ENCODE measurements at regions not wholly inside any gene's neighbourhood (a gene's known extent, or its start where the extent isn't known, plus 50 kb on each side); places are given as distances from the start of the nearest gene placed in this dataset.

DNA sequence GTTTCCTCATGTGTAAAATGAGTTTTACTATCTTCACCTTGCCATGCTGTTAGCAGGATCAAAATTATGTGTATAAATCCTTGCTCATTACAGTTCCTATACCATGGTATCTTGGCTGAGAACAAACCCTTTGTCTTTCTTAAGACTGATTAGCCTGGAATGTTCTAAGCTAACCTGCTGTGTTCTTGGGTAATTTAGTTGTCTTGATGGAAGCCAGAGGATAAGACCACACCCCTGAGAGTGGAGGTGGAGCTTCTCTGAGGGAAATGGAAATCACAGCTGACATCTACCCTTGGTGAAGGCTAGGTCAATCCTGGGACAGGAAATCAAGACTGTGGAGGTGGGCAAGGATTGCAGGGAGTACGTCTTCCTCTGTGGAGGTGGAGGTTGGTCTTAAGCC is 206.1 kb upstream of the ARHGAP20 start:
- DNase-seq (ENCODE audit: low read depth): no peak
- Histone ChIP-seq H3K36me3 (ENCODE audit: control insufficient read depth, insufficient read depth, low read length) (no peaks in the 10 kb centered on the region), H3K4me3 (ENCODE audit: low read depth, low read length) (no peak overlapping the region), H3K27me3 (ENCODE audit: control insufficient read depth, insufficient read depth, low read length) (no peaks in the 10 kb centered on the region)
- TF ChIP-seq, protein P1, sequence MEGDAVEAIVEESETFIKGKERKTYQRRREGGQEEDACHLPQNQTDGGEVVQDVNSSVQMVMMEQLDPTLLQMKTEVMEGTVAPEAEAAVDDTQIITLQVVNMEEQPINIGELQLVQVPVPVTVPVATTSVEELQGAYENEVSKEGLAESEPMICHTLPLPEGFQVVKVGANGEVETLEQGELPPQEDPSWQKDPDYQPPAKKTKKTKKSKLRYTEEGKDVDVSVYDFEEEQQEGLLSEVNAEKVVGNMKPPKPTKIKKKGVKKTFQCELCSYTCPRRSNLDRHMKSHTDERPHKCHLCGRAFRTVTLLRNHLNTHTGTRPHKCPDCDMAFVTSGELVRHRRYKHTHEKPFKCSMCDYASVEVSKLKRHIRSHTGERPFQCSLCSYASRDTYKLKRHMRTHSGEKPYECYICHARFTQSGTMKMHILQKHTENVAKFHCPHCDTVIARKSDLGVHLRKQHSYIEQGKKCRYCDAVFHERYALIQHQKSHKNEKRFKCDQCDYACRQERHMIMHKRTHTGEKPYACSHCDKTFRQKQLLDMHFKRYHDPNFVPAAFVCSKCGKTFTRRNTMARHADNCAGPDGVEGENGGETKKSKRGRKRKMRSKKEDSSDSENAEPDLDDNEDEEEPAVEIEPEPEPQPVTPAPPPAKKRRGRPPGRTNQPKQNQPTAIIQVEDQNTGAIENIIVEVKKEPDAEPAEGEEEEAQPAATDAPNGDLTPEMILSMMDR (IDR thresholded peaks at IDR 0.05; ENCODE audit: insufficient read depth, low read length, poor library complexity, severe bottlenecking): no peak

DNA sequence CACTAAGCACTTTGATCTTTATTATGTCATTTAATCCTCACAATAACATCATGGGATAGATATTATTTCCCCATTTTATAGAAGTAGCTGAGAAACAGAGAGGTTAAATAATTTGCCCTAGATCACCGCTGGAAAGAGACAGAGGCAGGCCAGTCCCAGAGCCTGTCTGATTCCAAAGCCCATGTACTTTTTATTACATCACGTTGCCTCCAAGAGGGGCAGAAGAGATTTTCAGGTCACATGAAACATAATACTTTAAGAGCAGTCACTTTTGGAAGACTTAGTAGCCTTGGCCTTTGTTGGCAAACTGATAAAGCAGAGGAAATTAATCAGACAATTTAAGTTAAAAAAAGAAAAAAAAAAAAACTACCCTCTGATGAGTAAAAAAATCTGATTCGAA is 200.2 kb upstream of the ARHGAP20 start:
- Histone ChIP-seq H3K4me3 (ENCODE audit: low read depth, low read length) (no peak overlapping the region), H3K36me3 (ENCODE audit: control insufficient read depth, insufficient read depth, low read length) (no peaks in the 10 kb centered on the region), H3K27me3 (ENCODE audit: control insufficient read depth, insufficient read depth, low read length) (no peaks in the 10 kb centered on the region)
- TF ChIP-seq, protein P1 (IDR thresholded peaks at IDR 0.05; ENCODE audit: insufficient read depth, low read length, poor library complexity, severe bottlenecking): no peak
- DNase-seq (ENCODE audit: low read depth): no peak

DNA sequence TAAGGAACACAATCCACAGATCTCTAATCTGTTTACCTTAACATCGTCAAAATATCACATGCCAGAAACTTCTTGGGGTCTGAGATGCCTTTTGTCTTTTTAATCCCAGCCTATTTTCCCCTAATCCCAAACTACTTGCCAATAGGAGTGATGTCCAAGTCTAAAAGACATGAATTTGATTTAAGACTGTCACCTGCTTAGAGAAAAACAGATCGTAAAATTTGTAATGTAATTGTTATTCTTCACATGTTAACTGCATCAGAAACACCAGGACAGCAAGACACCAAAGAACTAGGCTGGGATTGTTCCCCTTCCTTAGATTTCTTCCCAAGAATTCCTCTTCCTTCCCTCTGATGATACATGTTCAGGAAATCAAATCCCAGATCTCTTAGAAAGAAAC is 198.1 kb upstream of the ARHGAP20 start:
- TF ChIP-seq, protein P1 (IDR thresholded peaks at IDR 0.05; ENCODE audit: insufficient read depth, low read length, poor library complexity, severe bottlenecking): no peak
- no peak for DNase-seq (ENCODE audit: low read depth)
- no peaks in the 10 kb centered on the region for H3K36me3 ChIP-seq (ENCODE audit: control insufficient read depth, insufficient read depth, low read length)
- H3K27me3 ChIP-seq (ENCODE audit: control insufficient read depth, insufficient read depth, low read length): no peaks in the 10 kb centered on the region
- H3K4me3 ChIP-seq (ENCODE audit: low read depth, low read length): no peak overlapping the region

DNA sequence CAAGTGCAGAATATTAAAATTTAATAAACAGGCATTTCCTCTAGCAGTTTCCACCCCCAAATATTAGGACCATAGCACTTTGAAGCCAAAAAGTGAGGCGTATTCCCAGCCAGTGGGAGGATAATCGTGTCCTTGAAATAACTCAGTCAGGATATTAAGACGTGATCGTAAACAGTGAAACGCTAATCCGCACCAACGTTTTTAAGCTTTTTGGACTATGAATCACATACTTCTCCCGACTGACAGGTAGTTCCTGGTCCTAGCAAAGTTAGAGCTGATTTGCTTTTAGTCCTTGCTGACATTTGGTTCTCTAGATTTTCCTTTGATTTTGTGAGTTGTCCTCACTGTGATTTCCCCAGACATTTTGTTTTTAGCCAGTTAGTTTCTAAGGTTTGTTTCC is 197.1 kb upstream of the ARHGAP20 start:
- Histone ChIP-seq H3K4me3 (ENCODE audit: low read depth, low read length) (no peak overlapping the region), H3K36me3 (ENCODE audit: control insufficient read depth, insufficient read depth, low read length) (no peaks in the 10 kb centered on the region), H3K27me3 (ENCODE audit: control insufficient read depth, insufficient read depth, low read length) (no peaks in the 10 kb centered on the region)
- no peak for DNase-seq (ENCODE audit: low read depth)
- TF ChIP-seq, protein P1 (IDR thresholded peaks at IDR 0.05; ENCODE audit: insufficient read depth, low read length, poor library complexity, severe bottlenecking): no peak

DNA sequence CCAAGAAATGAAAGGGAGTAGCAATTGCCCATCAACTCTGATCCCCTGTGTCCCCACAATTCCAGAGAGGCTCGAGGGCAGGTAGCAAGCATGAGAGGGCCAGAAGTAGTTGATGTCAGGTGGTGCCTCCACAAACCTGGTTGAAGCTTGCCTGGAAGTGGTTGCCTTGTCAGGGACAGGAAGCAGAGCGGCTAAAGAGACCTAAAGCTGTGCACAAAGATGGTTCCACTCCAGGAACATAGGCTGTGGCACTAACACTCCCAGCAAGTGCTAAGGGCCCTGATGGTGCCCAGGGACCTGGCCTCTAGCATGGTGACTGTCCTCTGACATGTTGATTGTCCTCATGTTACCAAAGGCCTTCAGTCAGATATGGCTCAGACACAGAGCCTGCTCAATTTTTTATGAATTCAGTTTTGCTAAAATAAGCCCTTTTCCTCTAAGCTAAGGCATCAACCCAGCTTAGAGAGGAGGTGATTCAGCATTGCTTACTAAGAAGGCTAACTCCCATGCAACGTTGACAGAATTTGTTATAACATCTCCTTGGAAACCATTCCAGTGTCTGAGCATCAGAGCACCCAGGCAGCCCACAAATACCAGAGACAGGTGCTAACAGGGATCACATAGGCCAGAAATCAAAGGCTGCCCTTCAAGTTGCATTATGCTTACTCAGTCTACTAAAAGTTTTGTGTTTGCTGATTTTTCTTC is 196.3 kb upstream of the ARHGAP20 start:
- H3K36me3 ChIP-seq (ENCODE audit: control insufficient read depth, insufficient read depth, low read length): no peaks in the 10 kb centered on the region
- H3K4me3 ChIP-seq (ENCODE audit: low read depth, low read length): no peak overlapping the region
- TF ChIP-seq, protein P1 (IDR thresholded peaks at IDR 0.05; ENCODE audit: insufficient read depth, low read length, poor library complexity, severe bottlenecking): no peak
- no peaks in the 10 kb centered on the region for H3K27me3 ChIP-seq (ENCODE audit: control insufficient read depth, insufficient read depth, low read length)
- peak; percentile 97 for DNase-seq (ENCODE audit: low read depth)

DNA sequence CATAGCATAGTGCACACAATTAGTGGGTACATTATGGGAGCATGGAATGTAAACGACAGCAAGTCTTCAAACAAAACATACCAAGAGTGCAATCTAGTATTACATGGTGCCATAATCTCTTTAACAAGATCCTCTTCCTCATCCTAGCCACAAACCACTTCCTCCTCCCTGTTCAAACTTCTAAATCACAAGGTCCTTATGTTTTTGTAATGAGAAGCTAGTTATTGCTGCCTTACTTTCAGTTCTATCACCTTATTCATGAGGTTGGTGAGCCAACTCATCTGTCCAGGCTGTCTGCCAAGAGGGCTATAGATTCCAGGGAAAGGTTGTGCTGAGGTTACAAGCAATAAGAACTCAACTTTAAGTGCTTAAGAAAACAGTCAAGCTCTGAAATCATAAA is 195.4 kb upstream of the ARHGAP20 start:
- H3K27me3 ChIP-seq (ENCODE audit: control insufficient read depth, insufficient read depth, low read length): no peaks in the 10 kb centered on the region
- no peaks in the 10 kb centered on the region for H3K36me3 ChIP-seq (ENCODE audit: control insufficient read depth, insufficient read depth, low read length)
- peak; percentile 98 for DNase-seq (ENCODE audit: low read depth)
- no peak overlapping the region for H3K4me3 ChIP-seq (ENCODE audit: low read depth, low read length)
- TF ChIP-seq, protein P1 (IDR thresholded peaks at IDR 0.05; ENCODE audit: insufficient read depth, low read length, poor library complexity, severe bottlenecking): no peak
